WI38 (cell line): ENCODE measurements at regions not wholly inside any gene's neighbourhood (a gene's known extent, or its start where the extent isn't known, plus 50 kb on each side); places are given as distances from the start of the nearest gene placed in this dataset.

Experiments
- H3K4me3 ChIP-seq: 2 replicates; pipeline ENCODE4 v1.5.1; 2011; ENCODE audit warnings: low read depth, mild to moderate bottlenecking, control low read depth, low read length
- CTCF ChIP-seq: IDR thresholded peaks from 2 replicates; pipeline ENCODE4 v1.5.1; 2012; ENCODE audit warnings: low read depth, mild to moderate bottlenecking, control low read depth, low read length

- H3K4me3 ChIP-seq, result no peak overlapping the region
- TF ChIP-seq CTCF, result no peak
Observed at GRCh38 chr2:136232456-136233172, 114.7 kb upstream of the CXCR4 start.

GRCh38 chr2:136230464-136230863 lies 112.5 kb upstream of the CXCR4 start:
- H3K4me3 ChIP-seq, result no peak overlapping the region
- no peak for TF ChIP-seq CTCF

GRCh38 chr2:136226903-136227302 lies 109.0 kb upstream of the CXCR4 start:
- no peak for TF ChIP-seq CTCF
- H3K4me3 ChIP-seq, result no peak overlapping the region

- no peak for TF ChIP-seq CTCF
- no peak overlapping the region for H3K4me3 ChIP-seq
Observed at GRCh38 chr2:136225950-136226835, 108.2 kb upstream of the CXCR4 start.

- no peak for TF ChIP-seq CTCF
- H3K4me3 ChIP-seq, result no peak overlapping the region
Observed at GRCh38 chr2:136223274-136223673, 105.3 kb upstream of the CXCR4 start.

GRCh38 chr2:136222862-136223261 lies 104.9 kb upstream of the CXCR4 start:
- no peak for TF ChIP-seq CTCF

GRCh38 chr2:136221026-136221425 lies 103.1 kb upstream of the CXCR4 start:
- TF ChIP-seq CTCF, result no peak
- H3K4me3 ChIP-seq, result no peak overlapping the region

More at GRCh38 chr2:136222862-136223261, 104.9 kb upstream of the CXCR4 start:
- H3K4me3 ChIP-seq, result no peak overlapping the region
